ENCODE measurements at regions not wholly inside any gene's neighbourhood (a gene's known extent, or its start where the extent isn't known, plus 50 kb on each side); places are given as distances from the start of the nearest gene placed in this dataset.

DNA sequence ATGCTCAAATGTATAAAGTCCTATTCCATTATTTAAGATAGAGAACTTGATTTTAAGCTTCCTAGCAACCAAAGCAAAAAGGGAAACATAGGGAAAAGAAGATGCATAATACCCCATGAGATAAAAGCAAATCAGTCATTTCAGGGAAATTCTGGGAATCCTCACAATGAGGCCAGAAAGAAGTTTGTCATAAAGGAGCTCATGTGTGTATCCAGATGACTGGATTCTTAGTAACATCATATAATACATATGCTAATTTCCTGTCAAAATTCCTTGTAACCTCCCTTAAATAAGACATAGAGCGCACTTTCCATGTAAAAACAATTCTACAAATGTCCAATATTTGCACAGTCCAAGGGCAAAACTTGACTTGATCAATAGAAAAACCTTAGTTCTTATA lies 411.0 kb upstream of the WWC1 start:
- no peak overlapping the region for H3K4me3 ChIP-seq (ENCODE audit: low read length)
- no peak for TF ChIP-seq ZNF274 (IDR thresholded peaks at IDR 0.05; ENCODE audit: low read depth, low read length)

GRCh38 chr5:167881041-167881440 lies 410.4 kb upstream of the WWC1 start:
- no peak for TF ChIP-seq ZNF274 (IDR thresholded peaks at IDR 0.05; ENCODE audit: low read depth, low read length)
- no peak overlapping the region for H3K4me3 ChIP-seq (ENCODE audit: low read length)

GRCh38 chr5:167886196-167886595 lies 405.2 kb upstream of the WWC1 start:
- TF ChIP-seq ZNF274 (IDR thresholded peaks at IDR 0.05; ENCODE audit: low read depth, low read length), result no peak

GRCh38 chr5:167888393-167888792 lies 403.1 kb upstream of the WWC1 start:
- no peak for TF ChIP-seq ZNF274 (IDR thresholded peaks at IDR 0.05; ENCODE audit: low read depth, low read length)
- no peak overlapping the region for H3K4me3 ChIP-seq (ENCODE audit: low read length)

More at GRCh38 chr5:167886196-167886595, 405.2 kb upstream of the WWC1 start:
- H3K4me3 ChIP-seq (ENCODE audit: low read length), result no peak overlapping the region

DNA sequence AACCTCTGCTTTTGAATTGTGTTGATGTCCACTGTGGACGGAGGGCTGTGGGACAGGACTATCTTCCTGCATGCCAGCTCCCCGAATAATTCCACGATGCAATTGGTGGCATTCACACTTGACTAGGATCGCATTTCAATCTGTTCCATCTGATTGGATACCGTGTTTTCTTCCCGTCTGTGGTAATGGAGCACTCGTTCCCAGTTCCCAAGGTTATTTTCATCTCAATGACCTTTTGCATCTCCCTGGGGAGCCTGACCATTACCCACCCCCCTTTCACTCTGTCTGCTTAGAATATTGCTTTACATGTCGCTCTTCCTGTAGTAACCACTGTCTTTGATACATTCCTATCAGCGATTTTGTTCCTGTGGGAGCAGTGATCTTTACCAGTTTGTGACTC lies 402.2 kb upstream of the WWC1 start:
- H3K4me3 ChIP-seq (ENCODE audit: low read length), result no peak overlapping the region
- no peak for TF ChIP-seq ZNF274 (IDR thresholded peaks at IDR 0.05; ENCODE audit: low read depth, low read length)

DNA sequence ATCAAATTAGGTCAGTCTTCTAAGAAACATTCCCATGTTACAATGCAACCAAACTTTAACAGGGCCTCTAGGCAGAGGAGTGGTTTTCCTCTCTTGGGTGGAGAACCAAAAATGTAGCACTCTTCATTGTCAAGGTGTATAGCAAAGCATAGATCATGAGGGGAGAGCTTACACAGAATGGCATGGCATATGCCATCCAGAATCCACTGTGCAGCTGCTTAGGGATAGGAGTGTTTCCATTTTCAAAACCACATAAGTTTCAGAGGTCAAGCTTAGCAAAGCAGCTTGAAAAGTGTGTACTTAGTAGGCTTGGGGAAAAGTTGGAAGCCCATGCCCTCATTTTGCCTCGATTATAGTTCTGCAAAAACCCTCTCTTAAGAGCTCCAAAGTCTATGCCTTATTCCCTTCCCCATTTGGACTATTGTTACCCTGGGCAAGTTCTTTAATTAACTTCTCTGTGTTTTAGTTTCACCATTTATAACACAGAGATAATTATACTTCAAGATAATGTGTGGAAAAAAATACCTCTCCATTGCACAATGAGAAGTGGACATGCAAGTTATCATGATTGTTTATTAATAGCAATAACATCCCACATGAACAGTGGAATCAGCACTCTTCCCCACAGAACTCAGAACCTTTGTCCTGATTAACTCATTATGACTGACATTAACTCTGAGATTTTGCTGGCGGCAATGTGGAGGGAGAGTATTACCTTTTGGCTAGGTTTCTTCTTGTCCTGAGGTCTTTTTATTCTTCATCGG lies 398.9 kb upstream of the WWC1 start:
- TF ChIP-seq ZNF274 (IDR thresholded peaks at IDR 0.05; ENCODE audit: low read depth, low read length), result no peak
- no peak overlapping the region for H3K4me3 ChIP-seq (ENCODE audit: low read length)

DNA sequence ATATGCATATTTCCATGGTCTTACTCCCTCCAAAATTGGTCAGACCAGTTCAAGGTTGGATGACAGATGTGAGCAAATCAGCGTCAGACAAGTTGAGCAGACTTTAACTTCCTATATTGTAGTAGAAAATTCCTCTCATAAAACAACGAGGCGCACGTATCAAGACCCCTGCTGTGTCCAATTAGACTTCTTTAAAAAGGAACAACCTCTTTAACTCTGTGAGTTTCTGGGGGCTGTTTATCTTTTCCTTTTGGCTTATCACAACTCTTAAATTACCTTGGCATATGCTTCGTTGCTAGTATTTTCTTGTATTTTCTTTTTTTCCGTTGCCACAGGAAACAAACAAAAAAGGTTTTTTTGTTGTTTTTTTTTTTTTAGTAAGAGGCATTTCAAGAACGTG lies 398.2 kb upstream of the WWC1 start:
- no peak overlapping the region for H3K4me3 ChIP-seq (ENCODE audit: low read length)
- no peak for TF ChIP-seq ZNF274 (IDR thresholded peaks at IDR 0.05; ENCODE audit: low read depth, low read length)

DNA sequence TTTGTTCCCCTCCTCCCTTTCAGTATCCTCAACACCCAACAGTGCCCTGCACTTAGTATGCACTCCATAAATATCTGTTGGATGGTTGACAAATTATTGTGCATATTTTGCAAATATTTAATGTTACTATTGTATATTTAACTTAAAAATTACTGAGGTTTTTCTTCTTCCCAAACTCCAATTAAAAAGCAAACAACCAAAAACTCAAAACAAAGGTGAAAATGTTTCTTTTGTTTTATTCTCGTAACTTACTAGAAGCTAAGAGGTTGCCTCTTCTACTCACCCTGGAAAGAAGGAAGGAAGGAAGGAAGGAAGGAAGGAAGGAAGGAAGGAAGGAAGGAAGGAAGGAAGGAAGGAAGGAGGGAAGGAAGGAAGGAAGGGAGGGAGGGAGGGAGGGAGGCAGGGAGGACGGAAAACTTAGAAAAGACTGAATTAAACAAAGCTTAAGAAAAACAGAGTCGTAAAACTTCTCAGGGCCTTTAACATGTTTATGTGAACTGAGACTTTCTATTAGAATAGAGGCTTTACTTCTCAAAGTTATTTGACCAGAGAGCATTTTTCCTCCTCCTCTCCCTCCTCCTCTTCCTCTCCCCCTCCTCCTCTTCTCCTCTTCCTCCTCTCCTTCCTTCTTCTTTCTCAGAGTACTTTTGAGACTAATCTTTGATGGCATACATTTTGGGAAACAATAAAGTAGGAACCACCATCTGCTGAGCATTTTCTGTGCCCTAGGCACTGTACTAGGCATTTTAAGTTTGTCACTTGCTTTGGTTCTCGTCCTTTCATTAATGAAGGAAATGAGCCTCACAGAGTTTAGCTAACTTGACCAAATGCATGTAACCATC lies 396.6 kb upstream of the WWC1 start:
- no peak overlapping the region for H3K4me3 ChIP-seq (ENCODE audit: low read length)
- TF ChIP-seq ZNF274 (IDR thresholded peaks at IDR 0.05; ENCODE audit: low read depth, low read length), result no peak

DNA sequence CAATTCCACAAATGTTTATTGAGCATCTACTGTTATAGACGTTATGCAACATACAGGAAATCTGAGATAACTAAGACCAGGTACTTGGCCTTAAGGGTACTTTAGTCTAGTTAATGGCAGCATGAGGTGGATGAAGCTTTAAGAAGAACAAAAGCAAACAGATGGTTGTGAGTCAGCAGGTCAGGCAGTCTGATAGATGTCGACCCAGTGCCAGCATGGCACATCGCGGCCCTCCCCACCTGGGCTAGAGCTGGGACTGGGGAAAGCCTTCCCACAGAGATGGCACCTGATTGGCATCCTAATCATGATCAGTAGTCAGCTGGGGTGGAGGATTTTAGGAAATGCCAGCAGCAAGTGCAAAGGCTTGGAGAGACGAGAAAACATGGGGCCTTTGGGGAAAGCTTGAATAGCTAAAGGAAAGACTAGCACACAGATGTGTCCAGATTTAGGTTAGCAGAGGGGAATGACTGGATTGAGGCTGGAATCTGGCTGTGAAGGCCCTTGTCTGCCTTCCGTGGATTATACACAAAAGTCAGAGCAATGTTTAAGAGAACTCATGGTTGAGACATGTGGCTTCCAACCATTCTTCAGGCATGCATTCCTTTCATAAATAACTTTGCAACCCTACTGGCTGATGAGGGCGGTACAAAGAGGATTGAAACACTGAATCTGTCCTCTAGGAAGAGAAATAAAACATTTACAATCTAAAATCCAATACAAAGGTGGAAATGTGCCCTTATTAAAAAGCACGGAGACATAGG lies 395.4 kb upstream of the WWC1 start:
- no peak for TF ChIP-seq ZNF274 (IDR thresholded peaks at IDR 0.05; ENCODE audit: low read depth, low read length)
- no peak overlapping the region for H3K4me3 ChIP-seq (ENCODE audit: low read length)

- H3K4me3 ChIP-seq (ENCODE audit: low read length), result no peak overlapping the region
Observed at GRCh38 chr5:167896814-167897213, 394.6 kb upstream of the WWC1 start.

DNA sequence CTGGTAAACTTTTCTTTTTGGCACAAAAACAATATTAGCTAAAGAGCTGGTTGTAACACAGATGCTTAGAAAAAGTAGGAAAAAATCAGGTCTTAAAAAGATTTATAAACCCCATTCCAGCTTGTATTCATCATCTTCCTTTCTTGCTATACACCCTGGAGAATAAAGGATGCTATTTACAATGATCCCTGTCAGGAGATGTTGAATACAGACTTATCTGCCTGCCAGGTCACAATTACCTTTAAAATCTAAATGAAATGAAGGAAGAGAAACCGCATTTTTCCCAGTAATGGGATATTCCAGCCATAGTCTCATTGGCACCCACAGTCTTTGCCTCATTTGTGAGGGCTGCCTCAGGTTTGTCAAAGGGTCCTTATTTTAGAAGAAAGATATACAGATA lies 394.1 kb upstream of the WWC1 start:
- H3K4me3 ChIP-seq (ENCODE audit: low read length), result no peak overlapping the region
- TF ChIP-seq ZNF274 (IDR thresholded peaks at IDR 0.05; ENCODE audit: low read depth, low read length), result no peak

More at GRCh38 chr5:167896814-167897213, 394.6 kb upstream of the WWC1 start:
- no peak for TF ChIP-seq ZNF274 (IDR thresholded peaks at IDR 0.05; ENCODE audit: low read depth, low read length)

DNA sequence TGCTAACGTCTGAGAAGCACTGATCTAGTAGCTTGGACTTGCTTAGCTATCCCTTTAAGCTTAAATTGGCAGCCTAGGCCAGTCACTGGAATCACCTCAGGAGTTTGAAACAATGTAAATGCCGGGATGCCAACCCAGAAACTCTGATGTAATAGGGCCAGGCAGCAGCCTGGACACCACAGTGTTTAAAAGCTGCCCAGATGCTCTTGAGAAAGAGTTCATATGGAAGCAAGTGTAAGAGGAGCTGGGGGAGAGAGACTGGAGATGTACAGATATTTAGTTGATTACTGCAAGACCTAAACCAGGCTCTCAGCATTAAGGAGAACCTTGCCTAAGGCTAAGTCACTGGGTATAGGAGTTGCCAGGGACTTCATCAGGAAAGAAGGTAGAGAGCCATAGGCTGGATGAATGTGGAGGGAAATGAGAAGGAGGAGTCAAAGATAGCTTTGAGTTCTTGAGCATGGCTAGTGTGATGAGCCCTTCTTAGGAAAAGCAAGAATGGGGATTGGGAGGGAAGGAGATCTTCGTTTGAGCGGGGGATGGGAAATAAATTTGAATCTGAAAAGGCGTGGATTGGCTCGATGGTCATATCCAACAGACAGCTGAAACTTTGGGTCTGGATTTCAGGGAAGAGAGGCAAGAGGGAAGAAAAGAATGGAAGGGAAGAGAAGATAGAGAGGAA lies 392.9 kb upstream of the WWC1 start:
- no peak overlapping the region for H3K4me3 ChIP-seq (ENCODE audit: low read length)
- TF ChIP-seq ZNF274 (IDR thresholded peaks at IDR 0.05; ENCODE audit: low read depth, low read length), result no peak

GRCh38 chr5:167899490-167900070 lies 391.9 kb upstream of the WWC1 start:
- no peak for TF ChIP-seq ZNF274 (IDR thresholded peaks at IDR 0.05; ENCODE audit: low read depth, low read length)

More at GRCh38 chr5:167899490-167900070, 391.9 kb upstream of the WWC1 start:
- H3K4me3 ChIP-seq (ENCODE audit: low read length), result no peak overlapping the region
